A549 (cell line): ENCODE measurements at regions not wholly inside any gene's neighbourhood (a gene's known extent, or its start where the extent isn't known, plus 50 kb on each side); places are given as distances from the start of the nearest gene placed in this dataset.

Experiments used
- ATAC-seq, 2 experiments: fragments of 200-7000 bp in 1 of 2; fragments of >200 bp in 1 of 2; cut with Nextera tagmentation in 1 of 2; cut with Tn5 transposase in 1 of 2; 3 replicates each; pipeline versions ENCODE4 v1.8.0 to v1.9.1; 2018 to 2020; ENCODE audit warnings: mild to moderate bottlenecking in 1 of 2, moderate library complexity in 1 of 2
- CTCF ChIA-PET: fragments of 300-600 bp; sonication (Branson Sonifier 250); formaldehyde crosslinking; extraction: SDS; loops from one replicate; lab custom pipeline; 2021; ENCODE audit warnings: antibody characterized with exemption, inconsistent platforms; lab: Yijun Ruan, JAX
- POLR2A ChIA-PET: fragments of 350-600 bp; formaldehyde crosslinking; extraction: SDS; loops from one replicate; lab custom pipeline; 2021; ENCODE audit warnings: antibody characterized with exemption, inconsistent platforms; lab: Yijun Ruan, JAX
- DNase-seq, 2 experiments: peaks; one replicate each; pipeline versions ENCODE4 v3.0.0 to v3.0.0-alpha.2; 2011 to 2016; ENCODE audit warnings: low read depth in 1 of 2, low spot score in 1 of 2
- FAIRE-seq: peaks from 2 replicates; lab custom pipeline; 2011; peaks lifted over from hg19 to GRCh38; lab: Jason Lieb, UNC
- H3K27ac ChIP-seq, 2 experiments: fragments of >200 bp; sonication (Bioruptor Twin); formaldehyde crosslinking; 3 replicates each; pipeline ENCODE4 v1.5.1; 2016 to 2017
- H3K4me1 ChIP-seq: fragments of >200 bp; sonication (Bioruptor Twin); formaldehyde crosslinking; 3 replicates; pipeline ENCODE4 v1.6.1; 2016
- H3K4me2 ChIP-seq: fragments of >200 bp; sonication (Bioruptor Twin); formaldehyde crosslinking; 3 replicates; pipeline ENCODE4 v1.6.1; 2016
- H3K4me3 ChIP-seq: fragments of >200 bp; sonication (Bioruptor Twin); formaldehyde crosslinking; 3 replicates; pipeline ENCODE4 v1.5.1; 2016
- H3K9me3 ChIP-seq: fragments of >200 bp; sonication (Bioruptor Twin); formaldehyde crosslinking; 3 replicates; pipeline ENCODE4 v1.6.1; 2016
- BHLHE40 ChIP-seq: IDR thresholded peaks from 2 replicates; pipeline ENCODE4 v1.6.1; 2012; ENCODE audit warnings: low read depth, low read length, inconsistent platforms
- CHD2 ChIP-seq: fragments of 150-350 bp; IDR thresholded peaks from 2 replicates; pipeline ENCODE4 v1.6.1; 2014; ENCODE audit warnings: low read length; ENCODE audit not compliant: partially characterized antibody
- EHF ChIP-seq: fragments of 250-450 bp; sonication (Bioruptor Pico); IDR thresholded peaks from 2 replicates; pipeline ENCODE4 v1.5.0; 2020; ENCODE audit warnings: mild to moderate bottlenecking
- EP300 ChIP-seq, 2 experiments: fragments of >200 bp; sonication (Bioruptor Twin); formaldehyde crosslinking; IDR thresholded peaks; 2 replicates in 1 of 2; 3 replicates in 1 of 2; pipeline ENCODE4 v1.6.1; 2016 to 2017
- FOXS1 ChIP-seq: fragments of 250-450 bp; sonication (Bioruptor Pico); IDR thresholded peaks from 2 replicates; pipeline ENCODE4 v1.5.0; 2020; ENCODE audit warnings: mild to moderate bottlenecking, moderate library complexity
- HDAC2 ChIP-seq: fragments of 200-600 bp; sonication (generic); IDR thresholded peaks from 2 replicates; pipeline ENCODE4 v1.6.1; 2016
- HES2 ChIP-seq: fragments of >200 bp; sonication (Bioruptor Twin); formaldehyde crosslinking; IDR thresholded peaks from 2 replicates; pipeline ENCODE4 v1.6.1; 2016
- HEYL ChIP-seq: fragments of 250-450 bp; sonication (Bioruptor Pico); IDR thresholded peaks from 2 replicates; pipeline ENCODE4 v1.8.0; 2021; ENCODE audit warnings: mild to moderate bottlenecking, moderate library complexity
- HOXA7 ChIP-seq: fragments of 250-450 bp; sonication (Bioruptor Pico); IDR thresholded peaks from 2 replicates; pipeline ENCODE4 v1.5.0; 2020; ENCODE audit warnings: mild to moderate bottlenecking, moderate library complexity
- MAFK ChIP-seq: fragments of 450-650 bp; IDR thresholded peaks from 2 replicates; pipeline ENCODE4 v1.6.1; 2014; ENCODE audit not compliant: partially characterized antibody
- MAX ChIP-seq: IDR thresholded peaks from 2 replicates; pipeline ENCODE4 v1.6.1; 2012
- NFE2L2 ChIP-seq: fragments of 150-350 bp; conservative IDR thresholded peaks from 2 replicates; pipeline ENCODE4 v1.6.1; 2014; ENCODE audit warnings: low read length
- PBX3 ChIP-seq: IDR thresholded peaks from 2 replicates; pipeline ENCODE4 v1.6.1; 2012
- POLR2AphosphoS2 ChIP-seq: conservative IDR thresholded peaks from 2 replicates; pipeline ENCODE4 v1.6.1; 2012; ENCODE audit warnings: low read length, improper control_type of control experiment, inconsistent platforms
- RFX5 ChIP-seq: fragments of 450-650 bp; IDR thresholded peaks from 2 replicates; pipeline ENCODE4 v1.7.1; 2014; ENCODE audit warnings: antibody characterized with exemption, mild to moderate bottlenecking, moderate library complexity
- RNF2 ChIP-seq: fragments of 200-600 bp; sonication (generic); IDR thresholded peaks from 2 replicates; pipeline ENCODE4 v1.6.1; 2016; ENCODE audit warnings: low read depth, mild to moderate bottlenecking, antibody characterized with exemption, moderate library complexity, borderline replicate concordance
- SMC3 ChIP-seq: fragments of >200 bp; sonication (Bioruptor Twin); formaldehyde crosslinking; IDR thresholded peaks from 3 replicates; pipeline ENCODE4 v1.6.1; 2018; ENCODE audit warnings: inconsistent platforms
- SREBF2 ChIP-seq: fragments of 450-650 bp; IDR thresholded peaks from 2 replicates; pipeline ENCODE4 v1.6.1; 2014; ENCODE audit warnings: mild to moderate bottlenecking, moderate library complexity
- TFCP2L1 ChIP-seq: fragments of 250-450 bp; sonication (Bioruptor Pico); IDR thresholded peaks from 2 replicates; pipeline ENCODE4 v1.5.0; 2021; ENCODE audit warnings: mild to moderate bottlenecking
- USF2 ChIP-seq: fragments of 450-650 bp; IDR thresholded peaks from 2 replicates; pipeline ENCODE4 v1.6.1; 2014; ENCODE audit warnings: antibody characterized with exemption
- ZC3H11A ChIP-seq: fragments of 450-650 bp; IDR thresholded peaks from 2 replicates; pipeline ENCODE4 v1.6.1; 2014; ENCODE audit warnings: antibody characterized with exemption, mild to moderate bottlenecking
- ZFP36 ChIP-seq: fragments of 450-650 bp; IDR thresholded peaks from 2 replicates; pipeline ENCODE4 v1.6.1; 2014; ENCODE audit warnings: borderline replicate concordance; ENCODE audit not compliant: partially characterized antibody
- ZNF302 ChIP-seq: fragments of 250-450 bp; sonication (Bioruptor Pico); IDR thresholded peaks from 2 replicates; pipeline ENCODE4 v1.9.0; 2021; ENCODE audit warnings: inconsistent platforms, mild to moderate bottlenecking, moderate library complexity
- ZSCAN20 ChIP-seq: fragments of 250-450 bp; sonication (Bioruptor Pico); IDR thresholded peaks from 2 replicates; pipeline ENCODE4 v1.8.0; 2022; ENCODE audit warnings: mild to moderate bottlenecking, moderate library complexity
- WGBS: methylation state at CpG from one replicate; pipeline ENCODE4 v1.1.6; 2017; ENCODE audit errors: missing lambda C conversion rate; 5-methylcytosine and 5-hydroxymethylcytosine counted together
- TF ChIP-seq, protein P1 (sequence below): fragments of 250-450 bp; sonication (Bioruptor Pico); IDR thresholded peaks from 2 replicates; pipeline ENCODE4 v1.5.0; 2020; ENCODE audit warnings: low read depth, mild to moderate bottlenecking, moderate library complexity
- TF ChIP-seq, protein P2 (sequence below): fragments of >200 bp; sonication (Bioruptor Twin); formaldehyde crosslinking; IDR thresholded peaks from 3 replicates; pipeline ENCODE4 v1.6.1; 2016

- no peak overlapping the region for H3K27ac ChIP-seq
- WGBS = 7% methylated on average over 3 of the region's 4 CpGs
- H3K9me3 ChIP-seq = no peaks in the 10 kb centered on the region
- no peak for TF ChIP-seq EP300 (IDR thresholded peaks at IDR 0.05)
- no peak for TF ChIP-seq ZC3H11A
- TF ChIP-seq FOXS1 (CRISPR knock-in tag) = no peak
- TF ChIP-seq, protein P1, sequence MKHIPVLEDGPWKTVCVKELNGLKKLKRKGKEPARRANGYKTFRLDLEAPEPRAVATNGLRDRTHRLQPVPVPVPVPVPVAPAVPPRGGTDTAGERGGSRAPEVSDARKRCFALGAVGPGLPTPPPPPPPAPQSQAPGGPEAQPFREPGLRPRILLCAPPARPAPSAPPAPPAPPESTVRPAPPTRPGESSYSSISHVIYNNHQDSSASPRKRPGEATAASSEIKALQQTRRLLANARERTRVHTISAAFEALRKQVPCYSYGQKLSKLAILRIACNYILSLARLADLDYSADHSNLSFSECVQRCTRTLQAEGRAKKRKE = no peak
- TF ChIP-seq RNF2 = no peak
- no peak for TF ChIP-seq POLR2AphosphoS2
- TF ChIP-seq, protein P2, sequence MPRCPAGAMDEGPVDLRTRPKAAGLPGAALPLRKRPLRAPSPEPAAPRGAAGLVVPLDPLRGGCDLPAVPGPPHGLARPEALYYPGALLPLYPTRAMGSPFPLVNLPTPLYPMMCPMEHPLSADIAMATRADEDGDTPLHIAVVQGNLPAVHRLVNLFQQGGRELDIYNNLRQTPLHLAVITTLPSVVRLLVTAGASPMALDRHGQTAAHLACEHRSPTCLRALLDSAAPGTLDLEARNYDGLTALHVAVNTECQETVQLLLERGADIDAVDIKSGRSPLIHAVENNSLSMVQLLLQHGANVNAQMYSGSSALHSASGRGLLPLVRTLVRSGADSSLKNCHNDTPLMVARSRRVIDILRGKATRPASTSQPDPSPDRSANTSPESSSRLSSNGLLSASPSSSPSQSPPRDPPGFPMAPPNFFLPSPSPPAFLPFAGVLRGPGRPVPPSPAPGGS = no peak
- TF ChIP-seq PBX3 = no peak
- no peak for TF ChIP-seq NFE2L2
- TF ChIP-seq ZFP36 = no peak
- TF ChIP-seq CHD2 = no peak
- no peak for TF ChIP-seq BHLHE40
- TF ChIP-seq MAFK = no peak
- TF ChIP-seq HDAC2 = no peak
- TF ChIP-seq HES2 = no peak
- TF ChIP-seq TFCP2L1 (CRISPR knock-in tag) = no peak
- no peak overlapping the region for H3K4me2 ChIP-seq
- no peak overlapping the region for H3K4me3 ChIP-seq
- POLR2A ChIA-PET = no interaction called here
- ATAC-seq (no peak), FAIRE-seq (no peak), DNase-seq (peak in 1 of 2 experiments; percentile 1)
- CTCF ChIA-PET = no interaction called here
- H3K4me1 ChIP-seq = no peaks in the 10 kb centered on the region
Observed at GRCh38 chr6:120147071-120147871, 797.7 kb upstream of the MAN1A1 start.

DNA sequence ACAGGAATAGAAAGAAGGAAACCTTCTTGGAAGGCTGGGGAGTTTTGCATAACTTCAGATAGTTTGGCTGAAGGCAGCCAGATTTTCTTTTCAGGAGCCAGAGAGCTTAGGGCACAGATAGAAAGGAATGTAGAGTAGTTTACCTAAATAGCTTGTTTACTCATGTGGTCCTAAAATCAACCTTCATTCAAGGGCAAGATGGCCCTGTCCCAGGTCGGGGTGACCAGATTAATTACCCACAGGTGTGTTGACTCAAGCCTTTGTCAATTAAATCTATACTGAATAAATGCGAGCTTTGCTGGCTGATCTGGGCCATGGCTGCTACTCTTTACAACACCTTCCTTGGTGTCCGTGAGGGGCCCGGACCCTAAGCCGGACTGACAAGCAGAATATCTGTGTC lies 792.0 kb upstream of the MAN1A1 start:
- DNase-seq (no peak), FAIRE-seq (no peak), ATAC-seq (no peak)
- H3K9me3 ChIP-seq = no peaks in the 10 kb centered on the region
- H3K4me3 ChIP-seq = no peak overlapping the region
- no peaks in the 10 kb centered on the region for H3K4me1 ChIP-seq
- no peak overlapping the region for H3K27ac ChIP-seq
- TF ChIP-seq FOXS1 (CRISPR knock-in tag) = no peak
- TF ChIP-seq SMC3 = no peak
- TF ChIP-seq HOXA7 (CRISPR knock-in tag) = no peak
- TF ChIP-seq USF2 = no peak
- no peak for TF ChIP-seq HEYL (CRISPR knock-in tag)
- TF ChIP-seq, all 56 proteins: peak for 0
- WGBS = 38% methylated on average over 5 of the region's 5 CpGs
- H3K4me2 ChIP-seq = no peak overlapping the region
- ChIA-PET CTCF (no interaction called here), POLR2A (no interaction called here)

- POLR2A ChIA-PET = no interaction called here
- 41% methylated on average over 2 of the region's 2 CpGs for WGBS
Observed at GRCh38 chr6:120137492-120137891, 787.9 kb upstream of the MAN1A1 start.

More at GRCh38 chr6:120137492-120137891, 787.9 kb upstream of the MAN1A1 start:
- DNase-seq (no peak), ATAC-seq (no peak), FAIRE-seq (no peak)
- Histone ChIP-seq H3K4me3 (no peak overlapping the region), H3K27ac (no peak overlapping the region)
- CTCF ChIA-PET = no interaction called here
- TF ChIP-seq ZSCAN20 = no peak
- no peak for TF ChIP-seq EHF (CRISPR knock-in tag)
- TF ChIP-seq MAX = no peak
- no peak for TF ChIP-seq POLR2AphosphoS2
- no peak for TF ChIP-seq RFX5
- no peak for TF ChIP-seq HES2
- TF ChIP-seq HOXA7 (CRISPR knock-in tag) = no peak
- no peak for TF ChIP-seq SREBF2
- no peak for TF ChIP-seq ZNF302 (CRISPR knock-in tag)
- TF ChIP-seq, all 56 proteins: peak for 0
- no peaks in the 10 kb centered on the region for H3K9me3 ChIP-seq
- no peaks in the 10 kb centered on the region for H3K4me1 ChIP-seq
- H3K4me2 ChIP-seq = no peak overlapping the region
